Endothelial cell of umbilical vein (primary cell): ENCODE measurements at regions not wholly inside any gene's neighbourhood (a gene's known extent, or its start where the extent isn't known, plus 50 kb on each side); places are given as distances from the start of the nearest gene placed in this dataset.

Source experiments
- EZH2 ChIP-seq: IDR thresholded peaks from 2 replicates; pipeline ENCODE4 v1.6.1; 2012; ENCODE audit warnings: borderline replicate concordance, low read depth, mild to moderate bottlenecking, moderate library complexity, low read length, inconsistent platforms; ENCODE audit not compliant: severe bottlenecking
- FOS ChIP-seq: IDR thresholded peaks from 2 replicates; pipeline ENCODE4 v1.6.1; 2011; ENCODE audit warnings: mild to moderate bottlenecking, low read length, moderate library complexity, borderline replicate concordance; ENCODE audit not compliant: insufficient read depth
- GATA2 ChIP-seq: IDR thresholded peaks from 2 replicates; pipeline ENCODE4 v1.7.0; 2011; ENCODE audit warnings: low read depth, mild to moderate bottlenecking, moderate library complexity, mixed read lengths, low read length; ENCODE audit not compliant: insufficient read length, insufficient read depth
- JUN ChIP-seq: IDR thresholded peaks from 2 replicates; pipeline ENCODE4 v1.6.1; 2011; ENCODE audit warnings: borderline replicate concordance, low read depth; ENCODE audit not compliant: insufficient read length, insufficient read depth
- MAX ChIP-seq: IDR thresholded peaks from 2 replicates; pipeline ENCODE4 v1.6.1; 2011; ENCODE audit not compliant: insufficient read depth, insufficient read length
- MYC ChIP-seq: IDR thresholded peaks from one replicate; pipeline ENCODE4 v1.6.1; 2011; ENCODE audit warnings: mild to moderate bottlenecking, low read depth, low read length
- POLR2A ChIP-seq: IDR thresholded peaks from 2 replicates; pipeline ENCODE4 v1.6.1; 2012; ENCODE audit warnings: low read depth, mild to moderate bottlenecking, control low read depth, low read length
- POLR2AphosphoS5 ChIP-seq: IDR thresholded peaks from 2 replicates; pipeline ENCODE4 v1.6.1; 2012; ENCODE audit warnings: low read depth, mild to moderate bottlenecking, control low read depth, low read length, moderate library complexity; ENCODE audit not compliant: insufficient read depth
- TF ChIP-seq, protein P1 (sequence below), 2 donors: IDR thresholded peaks; 1 replicate in 1 of 2; 2 replicates in 1 of 2; pipeline ENCODE4 v1.5.1; 2011; ENCODE audit warnings: low read length in 2 of 2, mild to moderate bottlenecking in 2 of 2, moderate library complexity in 2 of 2, control low read depth in 1 of 2, inconsistent platforms in 1 of 2, low read depth in 1 of 2; ENCODE audit not compliant: insufficient read depth in 1 of 2; ENCODE audit errors: extremely low read depth in 1 of 2

DNA sequence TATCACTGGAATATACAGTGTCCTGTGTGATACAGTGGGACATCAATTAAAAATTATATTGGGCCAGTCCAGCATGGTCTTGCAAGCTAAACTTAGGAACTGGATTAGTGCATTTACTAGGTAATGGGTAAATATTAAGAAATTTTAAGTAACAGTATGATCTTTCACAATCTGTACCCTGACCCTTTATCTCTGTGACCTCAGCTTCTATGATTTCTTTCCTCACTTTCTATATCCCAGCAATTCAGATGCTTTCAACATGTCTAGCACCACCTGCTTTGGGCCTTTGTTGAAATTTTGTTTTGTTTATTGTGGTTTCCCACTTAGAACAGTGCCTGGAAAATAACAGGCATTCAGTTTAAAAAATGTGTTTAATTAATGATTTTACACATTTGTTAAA, 2295.4 kb downstream of the ARAP2 start:
- TF ChIP-seq, protein P1, sequence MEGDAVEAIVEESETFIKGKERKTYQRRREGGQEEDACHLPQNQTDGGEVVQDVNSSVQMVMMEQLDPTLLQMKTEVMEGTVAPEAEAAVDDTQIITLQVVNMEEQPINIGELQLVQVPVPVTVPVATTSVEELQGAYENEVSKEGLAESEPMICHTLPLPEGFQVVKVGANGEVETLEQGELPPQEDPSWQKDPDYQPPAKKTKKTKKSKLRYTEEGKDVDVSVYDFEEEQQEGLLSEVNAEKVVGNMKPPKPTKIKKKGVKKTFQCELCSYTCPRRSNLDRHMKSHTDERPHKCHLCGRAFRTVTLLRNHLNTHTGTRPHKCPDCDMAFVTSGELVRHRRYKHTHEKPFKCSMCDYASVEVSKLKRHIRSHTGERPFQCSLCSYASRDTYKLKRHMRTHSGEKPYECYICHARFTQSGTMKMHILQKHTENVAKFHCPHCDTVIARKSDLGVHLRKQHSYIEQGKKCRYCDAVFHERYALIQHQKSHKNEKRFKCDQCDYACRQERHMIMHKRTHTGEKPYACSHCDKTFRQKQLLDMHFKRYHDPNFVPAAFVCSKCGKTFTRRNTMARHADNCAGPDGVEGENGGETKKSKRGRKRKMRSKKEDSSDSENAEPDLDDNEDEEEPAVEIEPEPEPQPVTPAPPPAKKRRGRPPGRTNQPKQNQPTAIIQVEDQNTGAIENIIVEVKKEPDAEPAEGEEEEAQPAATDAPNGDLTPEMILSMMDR (IDR thresholded peaks at IDR 0.05; ENCODE audit: extremely low read depth in 1 of 2, insufficient read depth in 1 of 2, low read depth in 1 of 2, low read length in 2 of 2), result no peak
- no peak for TF ChIP-seq MYC
- no peak for TF ChIP-seq EZH2
- no peak for TF ChIP-seq POLR2A
- TF ChIP-seq POLR2AphosphoS5, result no peak
- no peak for TF ChIP-seq GATA2
- no peak for TF ChIP-seq FOS
- TF ChIP-seq MAX, result no peak
- TF ChIP-seq JUN, result no peak
